Parathyroid adenoma (tissue), 2 donors: ENCODE measurements at regions not wholly inside any gene's neighbourhood (a gene's known extent, or its start where the extent isn't known, plus 50 kb on each side); places are given as distances from the start of the nearest gene placed in this dataset.

Experiments used
- H2AFZ ChIP-seq: fragments of 300-600 bp; sonication (generic); one replicate; pipeline ENCODE4 v1.7.0; 2017; ENCODE audit warnings: antibody characterized with exemption, mild to moderate bottlenecking
- H3K27ac ChIP-seq: fragments of 300-600 bp; sonication (generic); one replicate; pipeline ENCODE4 v1.7.0; 2017
- H3K27me3 ChIP-seq: fragments of 300-600 bp; sonication (generic); one replicate; pipeline ENCODE4 v1.7.0; 2017; ENCODE audit warnings: low read length; ENCODE audit not compliant: control insufficient read depth, insufficient read depth
- H3K36me3 ChIP-seq: fragments of 300-600 bp; sonication (generic); one replicate; pipeline ENCODE4 v1.7.0; 2017; ENCODE audit warnings: low read length; ENCODE audit not compliant: control insufficient read depth, insufficient read depth
- H3K4me1 ChIP-seq: fragments of 300-600 bp; sonication (generic); one replicate; pipeline ENCODE4 v1.7.0; 2017; ENCODE audit warnings: control low read depth
- H3K4me2 ChIP-seq: fragments of 300-600 bp; sonication (generic); one replicate; pipeline ENCODE4 v1.7.0; 2017; ENCODE audit warnings: low read length
- H3K4me3 ChIP-seq: fragments of 300-600 bp; sonication (generic); one replicate; pipeline ENCODE4 v1.7.0; 2017; ENCODE audit warnings: low read depth, low read length
- H3K79me2 ChIP-seq: fragments of 300-600 bp; sonication (generic); one replicate; pipeline ENCODE4 v1.7.0; 2017; ENCODE audit warnings: control low read depth
- H3K9ac ChIP-seq: fragments of 300-600 bp; sonication (generic); one replicate; pipeline ENCODE4 v1.7.0; 2017; ENCODE audit warnings: mild to moderate bottlenecking
- H3K9me3 ChIP-seq: fragments of 300-600 bp; sonication (generic); one replicate; pipeline ENCODE4 v1.7.0; 2017; ENCODE audit warnings: low read length; ENCODE audit not compliant: control insufficient read depth
- TF ChIP-seq, protein P1 (sequence below): fragments of 300-600 bp; sonication (generic); IDR thresholded peaks from one replicate; pipeline ENCODE4 v1.7.0; 2017; ENCODE audit warnings: antibody characterized with exemption, mild to moderate bottlenecking
- donor health status: primary hyperparathyroidism.

- Histone ChIP-seq H3K4me2 (no peak overlapping the region), H3K4me1 (peaks cover 5% of the 10 kb centered on the region), H3K79me2 (no peaks in the 10 kb centered on the region), H3K9ac (no peak overlapping the region), H3K4me3 (no peak overlapping the region), H3K36me3 (no peaks in the 10 kb centered on the region), H2AFZ (no peak overlapping the region), H3K27me3 (peaks cover 15% of the 10 kb centered on the region), H3K9me3 (no peaks in the 10 kb centered on the region), H3K27ac (no peak overlapping the region)
- TF ChIP-seq, protein P1, sequence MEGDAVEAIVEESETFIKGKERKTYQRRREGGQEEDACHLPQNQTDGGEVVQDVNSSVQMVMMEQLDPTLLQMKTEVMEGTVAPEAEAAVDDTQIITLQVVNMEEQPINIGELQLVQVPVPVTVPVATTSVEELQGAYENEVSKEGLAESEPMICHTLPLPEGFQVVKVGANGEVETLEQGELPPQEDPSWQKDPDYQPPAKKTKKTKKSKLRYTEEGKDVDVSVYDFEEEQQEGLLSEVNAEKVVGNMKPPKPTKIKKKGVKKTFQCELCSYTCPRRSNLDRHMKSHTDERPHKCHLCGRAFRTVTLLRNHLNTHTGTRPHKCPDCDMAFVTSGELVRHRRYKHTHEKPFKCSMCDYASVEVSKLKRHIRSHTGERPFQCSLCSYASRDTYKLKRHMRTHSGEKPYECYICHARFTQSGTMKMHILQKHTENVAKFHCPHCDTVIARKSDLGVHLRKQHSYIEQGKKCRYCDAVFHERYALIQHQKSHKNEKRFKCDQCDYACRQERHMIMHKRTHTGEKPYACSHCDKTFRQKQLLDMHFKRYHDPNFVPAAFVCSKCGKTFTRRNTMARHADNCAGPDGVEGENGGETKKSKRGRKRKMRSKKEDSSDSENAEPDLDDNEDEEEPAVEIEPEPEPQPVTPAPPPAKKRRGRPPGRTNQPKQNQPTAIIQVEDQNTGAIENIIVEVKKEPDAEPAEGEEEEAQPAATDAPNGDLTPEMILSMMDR: no peak
These were observed 100.3 kb downstream of the EDN3 start for GRCh38 chr20:59400708-59401107.

DNA sequence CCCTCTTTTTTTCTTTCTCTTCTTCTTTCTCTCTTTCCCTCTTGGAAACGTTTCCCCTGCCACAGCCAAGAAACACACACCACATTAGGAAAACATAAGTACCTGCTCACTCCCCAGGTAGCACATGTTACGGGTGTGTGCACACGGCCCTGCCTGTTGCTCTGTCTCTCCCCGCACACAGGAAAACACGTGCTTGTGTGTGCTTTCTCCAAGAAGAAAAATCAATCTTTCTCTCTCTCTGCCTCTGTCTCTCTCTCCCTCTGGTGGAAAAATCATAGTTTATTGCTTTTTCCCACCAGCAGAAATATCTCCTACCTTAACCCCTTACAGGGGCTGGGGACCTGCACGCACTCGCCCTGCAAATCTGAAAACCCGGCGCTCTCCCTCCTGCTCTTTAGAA lies 102.3 kb downstream of the EDN3 start:
- TF ChIP-seq, protein P1: no peak
- H3K27ac ChIP-seq: no peak overlapping the region
- H3K4me3 ChIP-seq: no peak overlapping the region
- H3K27me3 ChIP-seq: peaks cover 15% of the 10 kb centered on the region
- H2AFZ ChIP-seq: no peak overlapping the region
- peaks cover 5% of the 10 kb centered on the region for H3K4me1 ChIP-seq
- H3K4me2 ChIP-seq: no peak overlapping the region
- no peaks in the 10 kb centered on the region for H3K79me2 ChIP-seq
- no peak overlapping the region for H3K9ac ChIP-seq
- H3K36me3 ChIP-seq: no peaks in the 10 kb centered on the region
- H3K9me3 ChIP-seq: no peaks in the 10 kb centered on the region

DNA sequence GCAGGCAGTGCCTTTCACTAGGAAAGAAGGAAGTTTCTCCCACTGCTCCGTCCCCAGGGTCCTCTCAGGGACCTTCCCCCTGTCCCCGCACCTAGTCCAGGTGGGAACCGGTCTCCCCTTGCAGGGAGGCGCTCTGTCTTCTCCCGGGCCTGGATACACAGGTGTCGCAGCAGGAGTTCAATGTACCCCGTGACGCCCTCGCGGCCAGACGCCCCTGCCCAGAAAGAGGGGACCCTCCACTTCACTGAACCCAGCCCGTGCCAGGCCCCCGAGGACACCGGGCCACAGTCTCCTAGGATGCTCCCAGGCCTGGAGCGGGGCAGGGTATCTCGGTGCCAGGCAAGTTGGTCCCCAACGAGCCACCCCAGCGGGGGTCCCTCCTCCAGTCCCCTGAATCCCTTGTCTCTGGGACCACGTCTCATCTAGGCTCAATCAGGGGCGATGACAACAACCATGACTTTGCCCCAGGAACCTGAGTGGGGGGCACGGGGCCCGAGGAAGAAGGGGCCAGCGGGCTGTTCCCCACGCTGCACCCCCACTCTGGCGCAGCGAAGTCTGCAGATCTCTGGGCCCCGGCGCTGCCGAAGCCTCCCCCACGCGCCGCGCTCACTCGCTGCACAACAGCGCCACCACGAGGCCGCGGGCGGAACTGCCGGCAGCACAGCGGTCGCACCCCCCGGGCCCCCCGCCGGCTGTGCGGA lies 103.0 kb downstream of the EDN3 start:
- no peak overlapping the region for H3K9ac ChIP-seq
- H3K27me3 ChIP-seq: peaks cover 15% of the 10 kb centered on the region
- H3K79me2 ChIP-seq: no peaks in the 10 kb centered on the region
- no peak overlapping the region for H3K4me3 ChIP-seq
- no peak overlapping the region for H3K27ac ChIP-seq
- no peak overlapping the region for H3K4me2 ChIP-seq
- H2AFZ ChIP-seq: no peak overlapping the region
- no peaks in the 10 kb centered on the region for H3K9me3 ChIP-seq
- H3K4me1 ChIP-seq: peaks cover 5% of the 10 kb centered on the region
- no peaks in the 10 kb centered on the region for H3K36me3 ChIP-seq
- TF ChIP-seq, protein P1: peak; percentile 79

- H3K4me1 ChIP-seq: peaks cover 5% of the 10 kb centered on the region
These were observed 103.5 kb downstream of the EDN3 start for GRCh38 chr20:59403962-59404314.

More at GRCh38 chr20:59403962-59404314, 103.5 kb downstream of the EDN3 start:
- Histone ChIP-seq H3K27me3 (peaks cover 15% of the 10 kb centered on the region), H3K79me2 (no peaks in the 10 kb centered on the region), H2AFZ (no peak overlapping the region), H3K4me2 (no peak overlapping the region), H3K27ac (no peak overlapping the region), H3K4me3 (no peak overlapping the region), H3K9me3 (no peaks in the 10 kb centered on the region), H3K9ac (no peak overlapping the region), H3K36me3 (no peaks in the 10 kb centered on the region)
- TF ChIP-seq, protein P1: no peak
